Activated B cell treated with CpG ODN at 0.5 μM for 24 hours (primary cell): ENCODE measurements at regions not wholly inside any gene's neighbourhood (a gene's known extent, or its start where the extent isn't known, plus 50 kb on each side); places are given as distances from the start of the nearest gene placed in this dataset.

Experiments used
- ATAC-seq: fragments of 200-7000 bp; cut with Tn5 transposase; one replicate; pipeline ENCODE4 v1.10.0; 2021; ENCODE audit warnings: low read depth, mild to moderate bottlenecking, moderate library complexity
- CTCF ChIA-PET: fragments of 350-600 bp; sonication (Branson Sonifier 250); formaldehyde crosslinking; loops from one replicate; lab custom pipeline; 2021; ENCODE audit warnings: antibody characterized with exemption; lab: Charles Lee
- POLR2A ChIA-PET: fragments of 350-600 bp; sonication (Branson Sonifier 250); formaldehyde crosslinking; loops from one replicate; lab custom pipeline; 2021; ENCODE audit warnings: antibody characterized with exemption; lab: Charles Lee
- DNase-seq: peaks from one replicate; pipeline ENCODE4 v3.0.0; 2022
- H3K27ac Mint-ChIP-seq: one replicate; pipeline ENCODE4 v1.8.0; 2020; ENCODE audit warnings: mixed read lengths
- H3K27me3 Mint-ChIP-seq: one replicate; pipeline ENCODE4 v1.8.0; 2021; ENCODE audit warnings: mixed read lengths
- H3K36me3 Mint-ChIP-seq: one replicate; pipeline ENCODE4 v1.8.0; 2021; ENCODE audit warnings: low read depth, mixed read lengths
- H3K4me1 Mint-ChIP-seq: one replicate; pipeline ENCODE4 v1.8.0; 2021; ENCODE audit warnings: mixed read lengths
- H3K4me3 Mint-ChIP-seq: one replicate; pipeline ENCODE4 v1.8.0; 2020; ENCODE audit warnings: mild to moderate bottlenecking, mixed read lengths
- H3K9me3 Mint-ChIP-seq: one replicate; pipeline ENCODE4 v1.8.0; 2020; ENCODE audit warnings: mixed read lengths
- intact Hi-C: fragments of 100-400 bp; cut with micrococcal nuclease; formaldehyde crosslinking; loops from one replicate; pipeline ENCODE4 v1.15.1; 2024
- TF ChIP-seq, protein P1 (sequence below): fragments of 200-600 bp; IDR thresholded peaks from one replicate; pipeline ENCODE4 v1.8.0; 2022; ENCODE audit warnings: antibody characterized with exemption, mild to moderate bottlenecking

DNA sequence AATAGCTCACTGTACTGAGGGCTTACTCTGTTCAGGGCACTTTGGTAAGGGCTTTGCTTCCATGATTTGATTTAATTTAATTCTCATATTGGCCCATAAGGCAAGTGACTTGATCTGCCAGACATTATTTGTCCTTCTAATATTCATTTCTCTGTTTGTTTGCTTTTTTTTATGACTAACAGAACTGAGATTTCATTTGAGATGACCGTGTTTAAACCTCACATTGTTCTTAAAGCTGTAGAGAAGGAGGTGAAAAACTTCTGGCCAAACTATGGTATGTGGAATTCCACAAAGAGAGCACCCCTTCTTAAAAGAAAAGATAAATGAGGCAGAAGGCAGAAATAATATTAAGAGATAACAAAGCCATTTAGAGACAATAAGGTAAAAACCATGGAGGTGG is 775.6 kb upstream of the ACO1 start:
- intact Hi-C loops = no loop called here
- no peak for DNase-seq
- ATAC-seq = no peak
- TF ChIP-seq, protein P1, sequence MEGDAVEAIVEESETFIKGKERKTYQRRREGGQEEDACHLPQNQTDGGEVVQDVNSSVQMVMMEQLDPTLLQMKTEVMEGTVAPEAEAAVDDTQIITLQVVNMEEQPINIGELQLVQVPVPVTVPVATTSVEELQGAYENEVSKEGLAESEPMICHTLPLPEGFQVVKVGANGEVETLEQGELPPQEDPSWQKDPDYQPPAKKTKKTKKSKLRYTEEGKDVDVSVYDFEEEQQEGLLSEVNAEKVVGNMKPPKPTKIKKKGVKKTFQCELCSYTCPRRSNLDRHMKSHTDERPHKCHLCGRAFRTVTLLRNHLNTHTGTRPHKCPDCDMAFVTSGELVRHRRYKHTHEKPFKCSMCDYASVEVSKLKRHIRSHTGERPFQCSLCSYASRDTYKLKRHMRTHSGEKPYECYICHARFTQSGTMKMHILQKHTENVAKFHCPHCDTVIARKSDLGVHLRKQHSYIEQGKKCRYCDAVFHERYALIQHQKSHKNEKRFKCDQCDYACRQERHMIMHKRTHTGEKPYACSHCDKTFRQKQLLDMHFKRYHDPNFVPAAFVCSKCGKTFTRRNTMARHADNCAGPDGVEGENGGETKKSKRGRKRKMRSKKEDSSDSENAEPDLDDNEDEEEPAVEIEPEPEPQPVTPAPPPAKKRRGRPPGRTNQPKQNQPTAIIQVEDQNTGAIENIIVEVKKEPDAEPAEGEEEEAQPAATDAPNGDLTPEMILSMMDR = no peak
- H3K27ac Mint-ChIP-seq = no peak overlapping the region
- no peaks in the 10 kb centered on the region for H3K9me3 Mint-ChIP-seq
- H3K27me3 Mint-ChIP-seq = no peaks in the 10 kb centered on the region
- CTCF ChIA-PET = no interaction called here
- POLR2A ChIA-PET = no interaction called here
- H3K4me1 Mint-ChIP-seq = no peaks in the 10 kb centered on the region
- H3K4me3 Mint-ChIP-seq = no peak overlapping the region
- H3K36me3 Mint-ChIP-seq = no peaks in the 10 kb centered on the region

DNA sequence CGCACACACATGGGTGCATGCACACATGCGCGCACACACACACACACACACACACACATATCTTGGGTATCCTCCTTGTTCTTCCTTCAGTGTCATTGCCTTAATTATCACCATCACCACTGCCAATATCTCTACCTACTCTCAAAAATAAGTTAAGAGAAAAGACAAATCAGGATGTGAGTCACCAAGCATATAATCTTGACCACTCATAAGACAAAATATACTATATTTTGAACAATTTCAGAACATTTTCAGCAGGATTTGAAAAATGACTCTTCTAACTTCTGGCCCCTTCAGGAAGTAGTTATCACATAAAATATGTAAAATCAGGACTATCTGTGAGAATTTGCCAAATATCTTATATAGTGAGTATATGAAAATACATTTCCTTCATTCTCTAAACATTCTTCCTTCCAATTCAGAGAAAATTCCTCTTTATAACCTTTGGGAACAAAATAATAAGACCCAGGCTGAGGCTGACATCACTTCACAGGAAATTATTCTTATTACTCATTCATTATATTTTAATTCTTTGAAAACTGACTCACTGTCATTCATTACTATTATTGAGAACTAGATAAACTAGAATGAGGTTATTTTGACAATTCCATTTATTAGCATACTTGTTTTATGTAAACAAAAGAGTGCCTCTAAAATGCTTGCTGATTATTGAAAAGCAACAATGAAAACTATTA is 772.0 kb upstream of the ACO1 start:
- no peaks in the 10 kb centered on the region for H3K27me3 Mint-ChIP-seq
- no peak overlapping the region for H3K4me3 Mint-ChIP-seq
- H3K27ac Mint-ChIP-seq = no peak overlapping the region
- H3K9me3 Mint-ChIP-seq = no peaks in the 10 kb centered on the region
- CTCF ChIA-PET = no interaction called here
- intact Hi-C loops = no loop called here
- ATAC-seq (no peak), DNase-seq (no peak)
- no peaks in the 10 kb centered on the region for H3K36me3 Mint-ChIP-seq
- POLR2A ChIA-PET = no interaction called here
- TF ChIP-seq, protein P1 = no peak
- H3K4me1 Mint-ChIP-seq = no peaks in the 10 kb centered on the region

DNA sequence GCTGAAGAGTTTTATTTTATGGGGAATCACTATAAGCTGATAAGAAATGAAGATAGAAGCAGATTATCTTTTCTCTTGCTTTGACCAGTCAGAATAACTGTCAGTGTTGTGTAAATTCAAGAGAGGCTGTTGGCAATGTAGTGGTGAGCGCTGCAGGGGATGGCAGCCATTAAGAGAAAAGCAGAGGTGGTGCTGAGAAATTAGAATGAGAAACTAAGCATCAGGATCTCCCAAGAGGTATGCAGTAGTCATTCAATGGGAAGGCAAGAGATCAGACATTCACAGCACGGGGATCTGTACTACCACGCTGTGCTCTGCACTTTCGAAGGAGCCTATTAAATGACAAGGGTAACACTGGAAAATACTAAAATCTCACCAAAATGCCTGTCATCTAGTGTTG is 768.5 kb upstream of the ACO1 start:
- CTCF ChIA-PET = no interaction called here
- H3K27ac Mint-ChIP-seq = no peak overlapping the region
- DNase-seq (no peak), ATAC-seq (no peak)
- no peaks in the 10 kb centered on the region for H3K4me1 Mint-ChIP-seq
- no peaks in the 10 kb centered on the region for H3K27me3 Mint-ChIP-seq
- H3K9me3 Mint-ChIP-seq = no peaks in the 10 kb centered on the region
- intact Hi-C loops = no loop called here
- H3K36me3 Mint-ChIP-seq = no peaks in the 10 kb centered on the region
- POLR2A ChIA-PET = no interaction called here
- no peak overlapping the region for H3K4me3 Mint-ChIP-seq
- TF ChIP-seq, protein P1 = no peak

DNA sequence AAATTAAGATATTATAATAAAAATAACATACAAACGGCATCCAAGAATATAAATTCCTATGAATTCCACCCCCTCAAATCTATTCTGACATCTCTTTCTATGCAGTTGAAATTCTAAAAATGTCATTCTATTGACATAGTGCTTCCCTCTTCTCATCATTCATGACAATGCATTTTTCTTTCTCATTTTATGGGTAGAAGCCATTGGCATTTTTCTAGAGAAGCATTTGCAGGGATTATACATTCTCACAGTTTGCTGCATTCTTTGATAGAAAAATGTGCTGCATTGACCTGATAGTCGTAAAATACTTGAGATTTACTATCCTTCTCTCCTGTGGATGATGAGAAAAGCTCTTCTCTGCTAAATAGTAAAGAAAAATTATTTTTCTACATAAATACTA is 760.9 kb upstream of the ACO1 start:
- no peak for ATAC-seq
- Mint-ChIP-seq H3K27me3 (no peaks in the 10 kb centered on the region), H3K27ac (no peak overlapping the region), H3K36me3 (no peaks in the 10 kb centered on the region), H3K9me3 (no peaks in the 10 kb centered on the region), H3K4me1 (no peaks in the 10 kb centered on the region), H3K4me3 (no peak overlapping the region)
- ChIA-PET POLR2A (no interaction called here), CTCF (no interaction called here)
- intact Hi-C loops = no loop called here
- TF ChIP-seq, protein P1 = no peak
- DNase-seq = no peak

DNA sequence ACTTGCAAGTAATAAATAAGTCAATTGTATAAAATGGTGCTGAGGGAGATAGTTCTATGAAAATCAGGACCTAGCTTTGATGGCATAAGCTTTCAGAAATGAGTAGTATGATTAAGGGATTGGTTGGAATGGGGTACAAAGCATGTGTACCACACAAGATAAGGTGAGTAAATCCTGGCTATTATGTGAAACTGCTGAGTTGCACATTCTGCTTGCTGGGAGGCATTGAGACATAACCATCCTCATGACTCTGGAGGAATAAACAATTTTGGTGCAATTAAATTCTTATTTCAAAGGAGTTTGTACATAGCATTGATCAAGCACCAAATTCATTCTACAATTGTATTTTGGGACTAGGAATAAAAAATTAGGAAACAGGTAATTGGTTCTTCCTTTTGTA is 755.2 kb upstream of the ACO1 start:
- Mint-ChIP-seq H3K4me3 (no peak overlapping the region), H3K4me1 (no peaks in the 10 kb centered on the region), H3K27ac (no peak overlapping the region), H3K9me3 (no peaks in the 10 kb centered on the region), H3K27me3 (no peaks in the 10 kb centered on the region), H3K36me3 (no peaks in the 10 kb centered on the region)
- CTCF ChIA-PET = no interaction called here
- no peak for ATAC-seq
- intact Hi-C loops = no loop called here
- TF ChIP-seq, protein P1 = no peak
- POLR2A ChIA-PET = no interaction called here
- no peak for DNase-seq
